ENCODE measurements at regions not wholly inside any gene's neighbourhood (a gene's known extent, or its start where the extent isn't known, plus 50 kb on each side); places are given as distances from the start of the nearest gene placed in this dataset.

GRCh38 chr14:98203421-98203820 lies 1068.6 kb downstream of the BCL11B start:
- Histone ChIP-seq H3K4me3 (no peak overlapping the region), H3K4me1 (replicated peaks) (no peaks in the 10 kb centered on the region), H3K36me3 (no peaks in the 10 kb centered on the region), H3K27me3 (replicated peaks; ENCODE audit: insufficient read depth) (no peaks in the 10 kb centered on the region), H3K27ac (no peak overlapping the region), H3K9me3 (no peaks in the 10 kb centered on the region)
- WGBS: 86% methylated on average over 6 of the region's 6 CpGs
- TF ChIP-seq, protein P1, sequence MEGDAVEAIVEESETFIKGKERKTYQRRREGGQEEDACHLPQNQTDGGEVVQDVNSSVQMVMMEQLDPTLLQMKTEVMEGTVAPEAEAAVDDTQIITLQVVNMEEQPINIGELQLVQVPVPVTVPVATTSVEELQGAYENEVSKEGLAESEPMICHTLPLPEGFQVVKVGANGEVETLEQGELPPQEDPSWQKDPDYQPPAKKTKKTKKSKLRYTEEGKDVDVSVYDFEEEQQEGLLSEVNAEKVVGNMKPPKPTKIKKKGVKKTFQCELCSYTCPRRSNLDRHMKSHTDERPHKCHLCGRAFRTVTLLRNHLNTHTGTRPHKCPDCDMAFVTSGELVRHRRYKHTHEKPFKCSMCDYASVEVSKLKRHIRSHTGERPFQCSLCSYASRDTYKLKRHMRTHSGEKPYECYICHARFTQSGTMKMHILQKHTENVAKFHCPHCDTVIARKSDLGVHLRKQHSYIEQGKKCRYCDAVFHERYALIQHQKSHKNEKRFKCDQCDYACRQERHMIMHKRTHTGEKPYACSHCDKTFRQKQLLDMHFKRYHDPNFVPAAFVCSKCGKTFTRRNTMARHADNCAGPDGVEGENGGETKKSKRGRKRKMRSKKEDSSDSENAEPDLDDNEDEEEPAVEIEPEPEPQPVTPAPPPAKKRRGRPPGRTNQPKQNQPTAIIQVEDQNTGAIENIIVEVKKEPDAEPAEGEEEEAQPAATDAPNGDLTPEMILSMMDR (IDR thresholded peaks at IDR 0.05): no peak
- TF ChIP-seq POLR2AphosphoS5 (IDR thresholded peaks at IDR 0.05): no peak
- no peak for TF ChIP-seq POLR2A (IDR thresholded peaks at IDR 0.05)
- intact Hi-C loops (cut with DNase I): no loop called here
- no peak for DNase-seq (ENCODE audit: low spot score)

- WGBS: 63% methylated on average over 3 of the region's 3 CpGs
- H3K27ac ChIP-seq: no peak overlapping the region
- H3K27me3 ChIP-seq (replicated peaks; ENCODE audit: insufficient read depth): no peaks in the 10 kb centered on the region
- H3K4me3 ChIP-seq: no peak overlapping the region
- no peaks in the 10 kb centered on the region for H3K36me3 ChIP-seq
- H3K4me1 ChIP-seq (replicated peaks): no peaks in the 10 kb centered on the region
- intact Hi-C loops (cut with DNase I): no loop called here
- TF ChIP-seq POLR2AphosphoS5 (IDR thresholded peaks at IDR 0.05) (no peak), POLR2A (IDR thresholded peaks at IDR 0.05) (no peak)
- TF ChIP-seq, protein P1 (IDR thresholded peaks at IDR 0.05): no peak
- no peaks in the 10 kb centered on the region for H3K9me3 ChIP-seq
- no peak for DNase-seq (ENCODE audit: low spot score)
These were observed 1067.9 kb downstream of the BCL11B start for GRCh38 chr14:98204139-98204538.

DNA sequence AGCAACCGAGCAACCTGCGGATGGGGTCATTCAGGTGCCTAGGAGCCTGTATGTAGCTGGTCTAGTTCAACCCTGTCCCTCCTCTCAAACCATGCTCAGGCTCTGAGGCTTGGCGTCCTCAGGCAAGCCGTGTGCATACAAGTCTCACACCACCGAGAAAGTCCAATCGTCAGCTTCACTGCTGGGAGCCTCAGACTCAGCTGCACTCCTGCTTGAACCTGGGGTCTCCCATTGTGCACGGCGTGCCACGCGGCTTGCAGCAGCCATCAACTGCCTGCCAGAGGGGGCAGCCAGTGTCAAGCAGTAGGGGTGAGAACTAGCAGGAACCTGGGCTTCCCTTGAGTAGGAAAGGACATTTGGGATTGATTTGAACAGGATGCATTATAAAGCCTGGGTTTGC lies 1064.6 kb downstream of the BCL11B start:
- WGBS: 76% methylated on average over 10 of the region's 10 CpGs
- Histone ChIP-seq H3K27ac (no peak overlapping the region), H3K4me1 (replicated peaks) (no peaks in the 10 kb centered on the region), H3K4me3 (no peak overlapping the region), H3K36me3 (no peaks in the 10 kb centered on the region), H3K9me3 (no peaks in the 10 kb centered on the region), H3K27me3 (replicated peaks; ENCODE audit: insufficient read depth) (no peaks in the 10 kb centered on the region)
- intact Hi-C loops (cut with DNase I): no loop called here
- TF ChIP-seq, protein P1 (IDR thresholded peaks at IDR 0.05): no peak
- no peak for DNase-seq (ENCODE audit: low spot score)

DNA sequence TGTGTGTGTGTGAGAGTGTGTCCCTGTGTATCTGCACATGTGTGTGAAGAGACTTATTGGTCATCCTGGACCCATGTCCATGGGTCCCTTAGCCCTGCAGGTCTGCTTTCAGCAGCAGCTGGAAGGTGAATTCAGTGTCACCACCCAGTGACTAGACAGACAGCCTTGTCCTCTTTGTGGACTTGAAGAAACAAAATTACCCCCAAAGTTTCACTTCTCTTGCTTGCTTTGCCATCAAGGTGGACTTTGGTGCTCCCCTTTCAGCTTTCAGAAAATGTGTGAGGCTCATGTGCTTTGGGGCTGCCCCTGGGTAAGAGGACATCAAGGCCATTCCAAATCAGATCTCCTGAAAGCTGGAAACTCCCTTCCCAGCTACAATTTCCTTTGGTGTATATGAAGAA lies 1063.8 kb downstream of the BCL11B start:
- H3K36me3 ChIP-seq: no peaks in the 10 kb centered on the region
- intact Hi-C loops (cut with DNase I): no loop called here
- no peak for DNase-seq (ENCODE audit: low spot score)
- H3K27me3 ChIP-seq (replicated peaks; ENCODE audit: insufficient read depth): no peaks in the 10 kb centered on the region
- no peak overlapping the region for H3K27ac ChIP-seq
- no peaks in the 10 kb centered on the region for H3K9me3 ChIP-seq
- H3K4me3 ChIP-seq: no peak overlapping the region
- no peaks in the 10 kb centered on the region for H3K4me1 ChIP-seq (replicated peaks)
- TF ChIP-seq, protein P1 (IDR thresholded peaks at IDR 0.05): no peak
- TF ChIP-seq POLR2AphosphoS5 (IDR thresholded peaks at IDR 0.05) (no peak), POLR2A (IDR thresholded peaks at IDR 0.05) (no peak)

- Histone ChIP-seq H3K4me1 (replicated peaks) (no peaks in the 10 kb centered on the region), H3K4me3 (no peak overlapping the region), H3K27ac (no peak overlapping the region), H3K27me3 (replicated peaks; ENCODE audit: insufficient read depth) (no peaks in the 10 kb centered on the region), H3K36me3 (no peaks in the 10 kb centered on the region), H3K9me3 (no peaks in the 10 kb centered on the region)
- 87% methylated on average over 4 of the region's 4 CpGs for WGBS
- TF ChIP-seq, protein P1 (IDR thresholded peaks at IDR 0.05): no peak
- no peak for TF ChIP-seq POLR2A (IDR thresholded peaks at IDR 0.05)
- no peak for TF ChIP-seq POLR2AphosphoS5 (IDR thresholded peaks at IDR 0.05)
- intact Hi-C loops (cut with DNase I): no loop called here
- no peak for DNase-seq (ENCODE audit: low spot score)
These were observed 1063.1 kb downstream of the BCL11B start for GRCh38 chr14:98208943-98209342.

Data from prostate gland (tissue), 2 donors.